ENCODE measurements at regions not wholly inside any gene's neighbourhood (a gene's known extent, or its start where the extent isn't known, plus 50 kb on each side); places are given as distances from the start of the nearest gene placed in this dataset.

DNA sequence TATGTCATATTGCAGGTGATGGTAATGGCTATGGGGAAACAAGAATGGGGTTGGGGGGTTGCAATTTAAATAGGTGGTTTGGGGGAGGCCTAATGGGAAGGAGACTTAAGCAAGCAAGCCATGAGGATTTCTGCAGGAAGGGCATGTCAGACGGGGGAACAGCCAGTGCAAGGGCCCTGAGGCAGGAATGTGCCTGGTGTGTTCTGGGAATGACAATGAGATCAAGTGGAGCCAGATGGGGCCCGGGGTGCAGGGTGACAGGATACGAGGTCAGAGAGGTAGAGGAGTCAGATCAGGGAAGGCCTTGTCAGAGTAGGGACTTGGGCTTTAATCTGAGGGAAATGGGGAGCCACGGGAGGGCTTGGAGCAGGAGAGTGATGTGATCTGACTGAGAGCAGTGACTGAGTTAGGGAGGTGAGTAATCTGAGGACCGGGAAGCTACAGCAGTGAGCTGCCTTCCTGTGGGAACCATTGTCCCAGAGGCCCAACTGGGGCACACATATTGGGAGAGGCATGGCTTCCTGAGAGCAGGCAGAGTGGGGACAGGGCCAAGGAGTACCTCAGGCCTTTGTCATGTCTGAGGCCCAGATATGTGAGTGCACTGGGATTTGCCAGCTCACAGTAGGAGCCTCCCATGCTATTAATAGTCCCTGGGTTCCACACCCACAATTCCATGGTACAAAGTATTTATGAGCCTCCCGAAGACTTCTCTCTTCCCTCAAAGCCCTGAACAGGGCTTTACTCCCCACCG lies 139.8 kb downstream of the BCOR start:
- Histone ChIP-seq H2AFZ (ENCODE audit: low read length, unreplicated experiment) (no peak overlapping the region), H3K27ac (ENCODE audit: low read depth, low read length) (no peak overlapping the region)

DNA sequence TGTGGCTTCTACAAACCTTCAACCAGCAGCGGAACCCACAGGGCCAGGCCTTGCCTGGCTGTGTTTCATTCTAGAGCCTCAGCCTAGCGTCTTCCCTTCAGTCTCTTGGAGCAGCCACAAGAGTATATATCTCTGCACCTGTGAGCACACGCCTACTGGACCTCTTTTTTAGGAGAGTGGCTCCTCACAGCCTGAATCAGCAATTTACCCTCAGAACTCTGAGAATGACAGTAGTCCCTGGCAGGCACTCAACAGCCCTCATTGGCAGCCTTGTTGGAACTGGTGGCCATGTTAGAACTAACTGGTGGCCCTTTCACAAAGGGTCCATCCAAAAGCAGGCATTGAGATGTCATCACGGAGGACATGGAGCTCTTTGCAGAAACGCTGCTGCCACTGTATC lies 138.9 kb downstream of the BCOR start:
- Histone ChIP-seq H3K36me3 (ENCODE audit: insufficient read depth, low read length) (no peaks in the 10 kb centered on the region), H2AFZ (ENCODE audit: low read length, unreplicated experiment) (no peak overlapping the region), H3K79me2 (ENCODE audit: control insufficient read depth, insufficient read depth, low read length, unreplicated experiment) (no peaks in the 10 kb centered on the region), H3K27ac (ENCODE audit: low read depth, low read length) (no peak overlapping the region), H3K27me3 (ENCODE audit: insufficient read depth, low read length) (no peaks in the 10 kb centered on the region), H3K4me1 (ENCODE audit: control insufficient read depth, insufficient read depth, low read length, unreplicated experiment) (peaks cover 5% of the 10 kb centered on the region), H3K4me3 (ENCODE audit: low read depth, low read length) (no peak overlapping the region)

More for the DNA sequence above, 139.8 kb downstream of the BCOR start:
- no peak overlapping the region for H3K4me3 ChIP-seq (ENCODE audit: low read depth, low read length)
- no peaks in the 10 kb centered on the region for H3K27me3 ChIP-seq (ENCODE audit: insufficient read depth, low read length)
- no peaks in the 10 kb centered on the region for H3K79me2 ChIP-seq (ENCODE audit: control insufficient read depth, insufficient read depth, low read length, unreplicated experiment)
- H3K4me1 ChIP-seq (ENCODE audit: control insufficient read depth, insufficient read depth, low read length, unreplicated experiment) = peaks cover 9% of the 10 kb centered on the region
- no peaks in the 10 kb centered on the region for H3K36me3 ChIP-seq (ENCODE audit: insufficient read depth, low read length)

DNA sequence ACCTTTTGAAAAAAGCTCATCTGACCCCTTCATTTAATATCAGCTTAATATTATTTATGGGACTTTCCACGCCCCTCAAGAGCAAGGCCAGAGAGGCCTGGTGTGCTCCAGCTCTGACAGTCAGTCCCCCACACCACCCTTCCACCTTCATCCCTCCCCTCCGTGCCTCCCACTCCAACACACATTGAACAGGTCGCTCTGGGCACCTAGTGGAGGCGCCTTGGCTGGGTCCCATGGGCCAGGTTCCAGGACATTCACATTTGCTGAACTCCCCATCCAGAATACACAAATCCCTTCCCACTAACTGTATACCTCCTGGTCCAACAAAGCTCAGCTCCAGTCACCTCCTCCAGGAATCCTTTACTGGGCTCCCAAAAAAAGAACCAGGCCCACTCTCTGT lies 137.5 kb downstream of the BCOR start:
- Histone ChIP-seq H2AFZ (ENCODE audit: low read length, unreplicated experiment) (no peak overlapping the region), H3K79me2 (ENCODE audit: control insufficient read depth, insufficient read depth, low read length, unreplicated experiment) (no peaks in the 10 kb centered on the region), H3K4me1 (ENCODE audit: control insufficient read depth, insufficient read depth, low read length, unreplicated experiment) (no peaks in the 10 kb centered on the region), H3K27ac (ENCODE audit: low read depth, low read length) (no peak overlapping the region), H3K27me3 (ENCODE audit: insufficient read depth, low read length) (no peaks in the 10 kb centered on the region), H3K4me3 (ENCODE audit: low read depth, low read length) (no peak overlapping the region), H3K36me3 (ENCODE audit: insufficient read depth, low read length) (no peaks in the 10 kb centered on the region)

DNA sequence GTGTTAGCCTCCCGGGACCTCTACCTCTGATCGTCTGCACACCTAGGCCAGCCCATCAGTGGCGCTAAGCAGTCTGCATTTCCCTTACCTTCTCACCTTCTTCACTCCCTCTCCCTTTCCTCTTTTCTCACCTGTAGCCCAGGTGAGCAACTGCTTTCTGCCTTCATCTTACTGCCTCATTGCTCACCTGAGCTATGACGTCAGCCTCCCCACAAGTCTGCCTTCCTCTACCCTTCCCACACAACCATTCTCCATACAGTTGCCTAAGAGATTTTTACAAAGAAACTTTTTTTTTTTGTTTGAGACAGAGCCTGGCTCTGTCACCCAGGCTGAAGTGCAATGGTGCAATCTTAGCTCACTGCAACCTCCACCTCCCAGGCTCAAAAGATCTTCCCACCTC lies 136.3 kb downstream of the BCOR start:
- no peak overlapping the region for H3K4me3 ChIP-seq (ENCODE audit: low read depth, low read length)
- no peaks in the 10 kb centered on the region for H3K4me1 ChIP-seq (ENCODE audit: control insufficient read depth, insufficient read depth, low read length, unreplicated experiment)
- no peaks in the 10 kb centered on the region for H3K36me3 ChIP-seq (ENCODE audit: insufficient read depth, low read length)

DNA sequence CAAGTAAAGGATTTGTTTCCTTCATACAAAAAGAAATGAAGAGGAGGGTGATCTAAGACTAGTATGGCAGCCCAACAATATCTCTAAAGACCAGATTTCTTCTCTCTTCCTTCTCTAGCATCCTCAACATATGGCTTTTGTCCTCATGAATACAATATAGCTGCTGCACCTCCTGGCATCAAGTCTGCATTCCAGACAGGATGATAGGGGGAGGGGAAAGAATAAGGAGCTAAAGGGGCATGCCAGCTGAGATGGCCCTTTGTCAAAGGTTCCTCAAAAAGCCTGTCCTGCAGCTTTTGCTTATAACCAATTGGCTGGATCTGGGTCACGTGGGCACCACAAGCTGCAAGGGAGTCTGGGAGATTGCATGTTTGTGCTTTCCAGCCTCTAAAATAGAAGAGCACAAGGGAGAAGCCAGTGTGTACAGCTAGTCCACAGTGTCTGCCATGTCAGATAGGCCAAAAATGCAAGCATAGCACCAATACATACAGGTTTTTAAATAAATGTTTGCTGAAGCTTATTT lies 132.6 kb downstream of the BCOR start:
- Histone ChIP-seq H3K36me3 (ENCODE audit: insufficient read depth, low read length) (no peaks in the 10 kb centered on the region), H3K79me2 (ENCODE audit: control insufficient read depth, insufficient read depth, low read length, unreplicated experiment) (no peaks in the 10 kb centered on the region), H3K4me3 (ENCODE audit: low read depth, low read length) (no peak overlapping the region), H3K27me3 (ENCODE audit: insufficient read depth, low read length) (no peaks in the 10 kb centered on the region), H2AFZ (ENCODE audit: low read length, unreplicated experiment) (no peak overlapping the region), H3K4me1 (ENCODE audit: control insufficient read depth, insufficient read depth, low read length, unreplicated experiment) (no peaks in the 10 kb centered on the region), H3K27ac (ENCODE audit: low read depth, low read length) (no peak overlapping the region)

More for the DNA sequence above, 136.3 kb downstream of the BCOR start:
- Histone ChIP-seq H3K27ac (ENCODE audit: low read depth, low read length) (no peak overlapping the region), H3K27me3 (ENCODE audit: insufficient read depth, low read length) (no peaks in the 10 kb centered on the region), H2AFZ (ENCODE audit: low read length, unreplicated experiment) (no peak overlapping the region), H3K79me2 (ENCODE audit: control insufficient read depth, insufficient read depth, low read length, unreplicated experiment) (no peaks in the 10 kb centered on the region)

DNA sequence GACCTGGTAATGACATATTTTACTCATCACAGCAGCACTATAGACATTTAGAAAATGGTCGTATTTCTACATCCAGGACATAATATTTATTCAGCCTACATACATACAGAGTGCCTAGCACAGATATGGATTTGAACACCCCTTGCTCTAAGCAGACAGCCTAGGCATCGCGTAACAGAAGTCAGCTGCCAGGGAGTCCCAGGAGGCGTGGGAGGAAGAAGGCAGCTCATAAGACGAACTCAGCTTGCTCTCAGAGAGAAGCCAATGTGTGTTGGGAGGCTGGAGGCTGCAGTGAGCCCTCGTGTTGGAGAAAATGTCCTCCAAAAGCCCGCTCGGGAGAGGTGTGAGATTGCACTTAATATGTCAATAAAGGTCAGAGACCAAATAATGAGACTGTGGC lies 131.6 kb downstream of the BCOR start:
- Histone ChIP-seq H3K27ac (ENCODE audit: low read depth, low read length) (no peak overlapping the region), H3K4me1 (ENCODE audit: control insufficient read depth, insufficient read depth, low read length, unreplicated experiment) (no peaks in the 10 kb centered on the region), H2AFZ (ENCODE audit: low read length, unreplicated experiment) (no peak overlapping the region), H3K79me2 (ENCODE audit: control insufficient read depth, insufficient read depth, low read length, unreplicated experiment) (no peaks in the 10 kb centered on the region), H3K4me3 (ENCODE audit: low read depth, low read length) (no peak overlapping the region), H3K27me3 (ENCODE audit: insufficient read depth, low read length) (no peaks in the 10 kb centered on the region), H3K36me3 (ENCODE audit: insufficient read depth, low read length) (no peaks in the 10 kb centered on the region)

DNA sequence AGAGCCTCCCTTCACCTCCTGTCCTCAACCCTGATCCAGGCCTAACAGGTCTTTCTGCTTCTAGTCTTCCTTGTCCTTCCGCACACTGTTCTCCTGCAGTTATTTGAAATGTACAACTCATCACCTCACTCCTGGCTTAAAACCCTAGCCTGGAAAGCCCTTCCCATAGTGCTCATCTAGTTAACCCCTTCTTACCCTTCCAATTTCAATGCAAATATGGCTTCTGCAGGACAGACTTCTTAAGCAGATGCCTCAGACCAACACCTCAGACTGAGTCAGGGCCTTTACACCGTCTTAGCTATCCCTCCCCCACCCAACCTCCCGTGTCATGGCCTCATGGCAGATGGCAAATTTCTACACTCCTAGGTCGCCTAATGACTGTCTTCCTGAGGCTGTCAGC lies 130.4 kb downstream of the BCOR start:
- H3K27ac ChIP-seq (ENCODE audit: low read depth, low read length) = no peak overlapping the region
- no peak overlapping the region for H2AFZ ChIP-seq (ENCODE audit: low read length, unreplicated experiment)
- no peaks in the 10 kb centered on the region for H3K27me3 ChIP-seq (ENCODE audit: insufficient read depth, low read length)
- H3K4me1 ChIP-seq (ENCODE audit: control insufficient read depth, insufficient read depth, low read length, unreplicated experiment) = peaks cover 4% of the 10 kb centered on the region
- no peaks in the 10 kb centered on the region for H3K79me2 ChIP-seq (ENCODE audit: control insufficient read depth, insufficient read depth, low read length, unreplicated experiment)
- no peaks in the 10 kb centered on the region for H3K36me3 ChIP-seq (ENCODE audit: insufficient read depth, low read length)
- H3K4me3 ChIP-seq (ENCODE audit: low read depth, low read length) = no peak overlapping the region

DNA sequence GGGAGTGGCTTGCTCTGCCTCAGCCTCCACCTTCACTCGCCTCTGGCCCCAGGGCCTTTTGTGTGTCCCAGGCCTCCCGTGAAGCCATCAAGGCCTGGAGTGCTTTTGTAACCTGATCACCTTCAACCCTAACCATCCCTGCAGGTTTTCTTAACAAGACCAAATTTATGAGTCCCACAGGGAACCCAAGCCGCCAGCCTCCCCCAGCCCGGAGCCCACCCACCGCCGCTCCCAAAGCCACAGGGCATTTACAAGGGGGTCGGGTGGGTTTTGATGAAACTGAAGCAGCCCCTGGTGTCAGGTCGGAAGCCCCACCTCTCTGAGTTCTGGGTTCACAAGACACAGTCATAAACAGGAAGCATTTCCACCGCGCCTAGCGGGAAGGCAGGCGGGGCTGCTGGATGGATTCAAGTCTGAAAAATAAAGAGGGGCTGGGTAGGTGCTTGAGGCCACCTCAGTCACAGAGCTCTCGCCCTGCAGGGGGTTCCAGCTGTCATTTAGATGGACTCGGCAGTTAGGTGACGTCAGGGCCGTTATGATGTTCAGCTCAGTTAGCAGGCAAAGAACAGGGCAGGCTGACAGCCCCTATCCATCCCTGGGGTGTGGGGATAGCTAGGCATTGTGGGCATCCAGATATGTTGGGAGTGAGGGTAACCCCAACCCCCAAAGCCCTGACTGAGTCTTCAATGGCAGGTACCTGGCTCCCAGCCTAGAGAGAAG lies 128.5 kb downstream of the BCOR start:
- H3K79me2 ChIP-seq (ENCODE audit: control insufficient read depth, insufficient read depth, low read length, unreplicated experiment) = no peaks in the 10 kb centered on the region
- no peaks in the 10 kb centered on the region for H3K27me3 ChIP-seq (ENCODE audit: insufficient read depth, low read length)
- H3K36me3 ChIP-seq (ENCODE audit: insufficient read depth, low read length) = no peaks in the 10 kb centered on the region
- no peak overlapping the region for H3K27ac ChIP-seq (ENCODE audit: low read depth, low read length)
- H3K4me3 ChIP-seq (ENCODE audit: low read depth, low read length) = no peak overlapping the region
- H3K4me1 ChIP-seq (ENCODE audit: control insufficient read depth, insufficient read depth, low read length, unreplicated experiment) = peaks cover 8% of the 10 kb centered on the region
- no peak overlapping the region for H2AFZ ChIP-seq (ENCODE audit: low read length, unreplicated experiment)

DNA sequence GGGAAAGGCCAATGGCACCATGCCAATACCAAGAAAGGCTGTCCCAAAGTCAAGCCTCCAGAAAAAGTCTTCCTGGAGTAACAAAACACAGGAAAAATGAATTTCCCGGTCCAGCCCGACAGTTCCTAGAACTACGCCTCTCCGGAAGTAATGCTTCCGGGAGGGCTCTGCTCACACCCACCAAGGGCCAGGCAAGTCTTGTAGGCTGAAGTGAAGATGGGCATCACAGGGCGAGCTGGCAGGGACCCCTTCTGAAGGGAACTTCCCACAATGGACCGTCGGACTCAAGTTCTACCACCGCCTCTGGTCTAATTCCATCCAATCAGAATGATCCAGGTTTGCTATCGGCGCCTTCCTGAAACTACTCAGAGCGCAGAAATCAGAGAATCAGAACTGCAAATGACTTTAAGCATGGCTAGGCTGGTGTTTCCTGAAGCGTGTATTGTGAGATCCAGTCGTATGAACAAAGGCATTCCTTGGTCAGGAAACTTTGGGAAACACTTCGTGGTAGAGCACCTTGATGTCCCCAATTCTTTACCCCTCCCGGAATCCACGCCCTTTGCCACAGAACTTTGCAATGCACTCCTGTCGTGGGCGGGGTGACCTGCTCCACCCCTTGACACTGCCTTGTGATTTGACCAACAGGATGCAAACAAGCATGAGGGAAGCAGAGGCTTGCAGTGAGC lies 127.8 kb downstream of the BCOR start:
- H3K79me2 ChIP-seq (ENCODE audit: control insufficient read depth, insufficient read depth, low read length, unreplicated experiment) = no peaks in the 10 kb centered on the region
- peaks cover 8% of the 10 kb centered on the region for H3K4me1 ChIP-seq (ENCODE audit: control insufficient read depth, insufficient read depth, low read length, unreplicated experiment)
- no peaks in the 10 kb centered on the region for H3K36me3 ChIP-seq (ENCODE audit: insufficient read depth, low read length)
- no peak overlapping the region for H3K27ac ChIP-seq (ENCODE audit: low read depth, low read length)
- no peaks in the 10 kb centered on the region for H3K27me3 ChIP-seq (ENCODE audit: insufficient read depth, low read length)
- no peak overlapping the region for H3K4me3 ChIP-seq (ENCODE audit: low read depth, low read length)
- H2AFZ ChIP-seq (ENCODE audit: low read length, unreplicated experiment) = no peak overlapping the region

DNA sequence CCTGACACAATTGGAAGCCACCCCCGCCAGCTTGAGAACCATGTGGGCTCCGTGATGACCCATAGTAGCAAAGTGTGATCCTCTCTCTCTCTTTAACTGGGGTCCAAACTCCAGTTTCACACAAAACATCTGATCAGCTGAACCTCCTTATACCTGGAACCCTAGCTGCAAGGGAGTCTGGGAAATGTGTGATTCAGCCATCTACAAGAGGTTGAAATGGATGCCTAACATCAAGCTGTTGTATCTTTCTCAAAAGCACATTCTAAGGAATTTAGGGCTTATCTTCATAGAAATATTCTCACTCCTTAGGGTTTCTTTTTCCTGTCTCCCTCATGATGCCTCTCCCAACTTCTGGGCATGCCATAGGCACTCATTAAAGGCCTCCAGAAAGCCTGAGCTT lies 126.0 kb downstream of the BCOR start:
- no peaks in the 10 kb centered on the region for H3K27me3 ChIP-seq (ENCODE audit: insufficient read depth, low read length)
- no peak overlapping the region for H3K4me3 ChIP-seq (ENCODE audit: low read depth, low read length)
- H3K27ac ChIP-seq (ENCODE audit: low read depth, low read length) = no peak overlapping the region
- H3K79me2 ChIP-seq (ENCODE audit: control insufficient read depth, insufficient read depth, low read length, unreplicated experiment) = no peaks in the 10 kb centered on the region
- H2AFZ ChIP-seq (ENCODE audit: low read length, unreplicated experiment) = no peak overlapping the region
- H3K36me3 ChIP-seq (ENCODE audit: insufficient read depth, low read length) = no peaks in the 10 kb centered on the region
- peaks cover 8% of the 10 kb centered on the region for H3K4me1 ChIP-seq (ENCODE audit: control insufficient read depth, insufficient read depth, low read length, unreplicated experiment)
